Activated CD8-positive, alpha-beta memory T cell treated with anti-CD3 and anti-CD28 coated beads for 36 hours (primary cell): ENCODE measurements at regions not wholly inside any gene's neighbourhood (a gene's known extent, or its start where the extent isn't known, plus 50 kb on each side); places are given as distances from the start of the nearest gene placed in this dataset.

Source experiments
- CTCF ChIA-PET: fragments of 350-600 bp; sonication (Branson Sonifier 250); formaldehyde crosslinking; loops from one replicate; lab custom pipeline; 2021; ENCODE audit warnings: antibody characterized with exemption; lab: Charles Lee
- POLR2A ChIA-PET: fragments of 350-600 bp; sonication (Branson Sonifier 250); formaldehyde crosslinking; loops from one replicate; lab custom pipeline; 2021; ENCODE audit warnings: antibody characterized with exemption; lab: Charles Lee

GRCh38 chr12:46908236-46908935 lies 82.6 kb upstream of the SLC38A4 start:
- CTCF ChIA-PET: no interaction called here
- POLR2A ChIA-PET: no interaction called here

- CTCF ChIA-PET: no interaction called here
- POLR2A ChIA-PET: no interaction called here
Measured at GRCh38 chr12:46908936-46909635, 83.3 kb upstream of the SLC38A4 start.

GRCh38 chr12:46910830-46911229 lies 85.0 kb upstream of the SLC38A4 start:
- ChIA-PET CTCF (no interaction called here), POLR2A (no interaction called here)

GRCh38 chr12:46914336-46914735 lies 88.5 kb upstream of the SLC38A4 start:
- ChIA-PET CTCF (no interaction called here), POLR2A (no interaction called here)

GRCh38 chr12:46915082-46915481 lies 89.3 kb upstream of the SLC38A4 start:
- ChIA-PET CTCF (no interaction called here), POLR2A (no interaction called here)

- POLR2A ChIA-PET: no interaction called here
- CTCF ChIA-PET: no interaction called here
Measured at GRCh38 chr12:46915836-46916235, 90.0 kb upstream of the SLC38A4 start.

- CTCF ChIA-PET: no interaction called here
- POLR2A ChIA-PET: no interaction called here
Measured at GRCh38 chr12:46916796-46917419, 91.1 kb upstream of the SLC38A4 start.

- CTCF ChIA-PET: no interaction called here
Measured at GRCh38 chr12:46917821-46918220, 92.0 kb upstream of the SLC38A4 start.

GRCh38 chr12:46918631-46919030 lies 92.8 kb upstream of the SLC38A4 start:
- ChIA-PET POLR2A (no interaction called here), CTCF (no interaction called here)

More at GRCh38 chr12:46917821-46918220, 92.0 kb upstream of the SLC38A4 start:
- POLR2A ChIA-PET: no interaction called here

GRCh38 chr12:46919666-46920400 lies 94.0 kb upstream of the SLC38A4 start:
- POLR2A ChIA-PET: no interaction called here
- CTCF ChIA-PET: no interaction called here

GRCh38 chr12:46920499-46920898 lies 94.7 kb upstream of the SLC38A4 start:
- CTCF ChIA-PET: no interaction called here
- POLR2A ChIA-PET: no interaction called here

GRCh38 chr12:46921048-46921763 lies 95.4 kb upstream of the SLC38A4 start:
- POLR2A ChIA-PET: no interaction called here
- CTCF ChIA-PET: no interaction called here

- ChIA-PET CTCF (no interaction called here), POLR2A (no interaction called here)
Measured at GRCh38 chr12:46921764-46922133, 96.0 kb upstream of the SLC38A4 start.

GRCh38 chr12:46926526-46926925 lies 100.7 kb upstream of the SLC38A4 start:
- POLR2A ChIA-PET: interaction anchor here (0.6 kb wide), 1 partner anchor 801 kb away, joined by 3 read pairs; no protein-coding TSS in a partner anchor
- CTCF ChIA-PET: no interaction called here

- POLR2A ChIA-PET: no interaction called here
- CTCF ChIA-PET: no interaction called here
Measured at GRCh38 chr12:46930101-46930500, 104.3 kb upstream of the SLC38A4 start.

GRCh38 chr12:46933947-46934346 lies 108.2 kb upstream of the SLC38A4 start:
- ChIA-PET POLR2A (no interaction called here), CTCF (no interaction called here)

GRCh38 chr12:46934374-46935111 lies 108.7 kb upstream of the SLC38A4 start:
- CTCF ChIA-PET: no interaction called here
- POLR2A ChIA-PET: no interaction called here

GRCh38 chr12:46935271-46935847 lies 109.6 kb upstream of the SLC38A4 start:
- ChIA-PET POLR2A (no interaction called here), CTCF (no interaction called here)

GRCh38 chr12:46936042-46936441 lies 110.2 kb upstream of the SLC38A4 start:
- ChIA-PET CTCF (no interaction called here), POLR2A (no interaction called here)
